Activated CD4-positive, alpha-beta T cell treated with anti-CD3 and anti-CD28 coated beads, Interleukin-2, amount 50 U/mL, for 16 hours (primary cell): ENCODE measurements at regions not wholly inside any gene's neighbourhood (a gene's known extent, or its start where the extent isn't known, plus 50 kb on each side); places are given as distances from the start of the nearest gene placed in this dataset.

Experiments used
- DNase-seq: peaks from one replicate; pipeline ENCODE4 v3.0.0-alpha.2; 2020

DNA sequence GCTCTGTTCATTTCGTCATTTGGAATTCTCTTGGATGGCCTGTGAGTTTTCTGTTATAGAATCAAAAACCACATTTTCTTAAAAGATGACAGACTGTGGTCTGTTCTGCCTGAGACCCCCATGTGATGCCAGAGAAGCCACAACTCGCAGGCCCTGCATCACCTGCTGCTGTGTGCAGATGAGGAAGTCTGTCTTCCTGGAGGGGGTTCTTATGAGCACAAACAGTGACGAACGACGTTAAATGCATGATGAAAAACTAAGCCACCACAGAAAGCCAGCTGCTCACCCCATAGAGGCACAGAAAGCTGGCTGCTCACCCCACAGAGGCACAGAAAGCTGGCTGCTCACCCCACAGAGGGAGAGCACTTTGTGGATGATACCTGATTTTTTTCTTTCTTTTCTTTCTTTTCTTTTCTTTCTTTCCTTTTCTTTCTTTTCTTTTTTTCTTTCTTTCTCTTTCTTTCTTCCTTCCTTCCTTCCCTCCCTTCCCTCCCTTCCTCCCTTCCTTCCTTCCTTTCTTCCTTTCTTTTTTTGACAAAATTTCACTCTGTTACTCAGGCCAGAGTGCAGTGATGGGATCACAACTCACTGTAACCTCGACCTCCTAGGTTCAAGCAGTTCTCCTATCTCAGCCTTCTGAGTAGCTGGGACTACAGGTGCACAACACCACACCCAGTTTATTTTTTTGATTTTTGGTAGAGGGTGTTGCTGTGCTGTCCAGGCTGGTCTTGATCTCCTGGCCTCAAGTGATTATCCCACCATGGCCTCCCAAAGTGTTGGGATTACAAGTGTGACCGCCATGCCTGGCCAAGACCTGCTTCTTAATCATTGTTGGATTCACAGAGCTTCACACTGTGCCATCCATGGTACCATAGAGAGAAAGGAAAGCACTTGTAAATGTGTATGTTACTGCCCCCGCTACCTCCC is 1191.4 kb downstream of the UQCRFS1 start:
- DNase-seq, result no peak

DNA sequence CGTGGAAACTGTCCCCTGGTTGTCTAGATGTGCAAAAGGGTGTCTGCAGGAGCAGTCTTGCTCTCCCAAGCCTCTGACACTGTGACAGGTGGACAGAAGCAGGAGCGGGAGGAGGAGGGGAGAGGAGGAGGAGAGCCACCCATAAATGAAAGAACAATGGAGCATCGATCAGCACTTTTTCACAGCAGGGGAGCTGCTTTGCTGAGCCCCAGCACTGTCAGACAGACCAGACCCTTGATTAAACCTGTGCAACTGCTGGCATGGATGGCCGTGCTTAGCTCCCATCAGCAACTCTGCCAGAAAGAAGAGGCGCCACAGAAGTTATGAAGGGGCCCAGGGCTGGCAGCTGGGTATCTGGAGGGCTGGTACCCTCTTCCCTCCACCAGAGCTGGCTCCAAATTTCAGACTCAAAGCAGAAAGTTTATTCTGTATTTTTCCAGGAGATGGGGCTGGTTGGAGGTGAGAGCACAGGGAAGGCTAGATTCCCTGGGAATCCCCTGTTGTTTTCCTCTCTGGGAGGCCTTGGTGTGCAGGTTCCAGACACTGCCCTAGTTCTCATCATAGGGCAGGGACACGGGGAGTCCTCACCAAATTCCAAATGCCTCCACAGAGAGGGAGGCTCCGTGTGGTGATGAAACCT is 1192.2 kb downstream of the UQCRFS1 start:
- DNase-seq, result no peak

DNA sequence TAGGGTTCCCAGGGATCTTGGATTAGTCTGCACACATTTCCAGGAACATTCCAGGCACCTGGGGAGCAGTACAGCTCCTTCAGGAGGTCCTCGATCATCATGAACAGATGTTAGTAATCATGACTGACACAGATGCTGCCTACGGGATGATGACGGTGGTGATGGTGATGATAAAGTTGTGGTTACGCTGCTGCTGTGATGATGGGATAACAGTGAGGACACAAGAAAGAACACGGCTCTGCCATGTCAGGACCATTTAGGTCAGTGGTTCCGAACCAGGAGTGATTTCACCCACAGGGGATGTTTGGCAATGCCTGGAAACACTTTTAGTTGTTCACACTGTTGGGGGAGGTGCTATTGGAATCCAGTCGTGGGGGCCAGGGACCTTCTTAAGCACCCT is 1193.0 kb downstream of the UQCRFS1 start:
- no peak for DNase-seq

DNA sequence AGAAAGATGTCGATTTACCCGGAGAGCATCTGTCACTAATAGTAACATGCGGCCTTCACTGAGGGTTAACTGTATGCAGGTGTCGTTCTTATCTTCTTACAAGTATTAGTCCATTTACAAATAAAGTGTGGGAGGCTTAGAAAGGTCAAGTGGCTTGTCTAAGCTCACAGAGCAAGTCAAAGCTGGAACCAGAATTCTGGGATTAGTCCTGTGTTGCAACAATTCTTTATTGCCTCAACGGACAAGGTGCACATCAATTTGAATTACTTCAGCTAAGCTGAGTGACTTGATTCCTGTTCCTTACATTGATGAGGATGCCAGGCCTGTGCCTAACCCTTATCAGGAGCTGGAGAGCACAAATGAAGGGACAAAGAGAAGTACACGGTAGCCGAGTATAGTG is 1193.6 kb downstream of the UQCRFS1 start:
- DNase-seq, result no peak

DNA sequence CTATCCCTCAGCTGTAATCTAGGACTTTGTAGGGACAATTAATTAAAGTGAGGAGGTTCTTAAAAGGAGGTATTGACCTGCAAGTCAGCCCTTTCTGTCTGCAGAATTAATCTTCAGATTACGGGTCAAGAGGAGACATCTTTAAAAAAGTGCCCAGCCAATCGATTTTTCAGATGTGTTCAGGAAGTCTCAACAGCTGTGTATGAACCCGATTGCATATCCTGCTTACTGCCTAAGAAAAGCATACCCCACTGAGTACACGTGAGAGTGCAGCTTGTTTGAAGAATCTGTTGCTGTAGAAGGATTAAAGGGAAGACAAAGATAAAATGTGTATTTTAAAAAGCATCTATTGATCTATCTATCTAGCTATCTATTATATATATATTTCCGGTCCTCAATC is 1194.5 kb downstream of the UQCRFS1 start:
- DNase-seq, result no peak

DNA sequence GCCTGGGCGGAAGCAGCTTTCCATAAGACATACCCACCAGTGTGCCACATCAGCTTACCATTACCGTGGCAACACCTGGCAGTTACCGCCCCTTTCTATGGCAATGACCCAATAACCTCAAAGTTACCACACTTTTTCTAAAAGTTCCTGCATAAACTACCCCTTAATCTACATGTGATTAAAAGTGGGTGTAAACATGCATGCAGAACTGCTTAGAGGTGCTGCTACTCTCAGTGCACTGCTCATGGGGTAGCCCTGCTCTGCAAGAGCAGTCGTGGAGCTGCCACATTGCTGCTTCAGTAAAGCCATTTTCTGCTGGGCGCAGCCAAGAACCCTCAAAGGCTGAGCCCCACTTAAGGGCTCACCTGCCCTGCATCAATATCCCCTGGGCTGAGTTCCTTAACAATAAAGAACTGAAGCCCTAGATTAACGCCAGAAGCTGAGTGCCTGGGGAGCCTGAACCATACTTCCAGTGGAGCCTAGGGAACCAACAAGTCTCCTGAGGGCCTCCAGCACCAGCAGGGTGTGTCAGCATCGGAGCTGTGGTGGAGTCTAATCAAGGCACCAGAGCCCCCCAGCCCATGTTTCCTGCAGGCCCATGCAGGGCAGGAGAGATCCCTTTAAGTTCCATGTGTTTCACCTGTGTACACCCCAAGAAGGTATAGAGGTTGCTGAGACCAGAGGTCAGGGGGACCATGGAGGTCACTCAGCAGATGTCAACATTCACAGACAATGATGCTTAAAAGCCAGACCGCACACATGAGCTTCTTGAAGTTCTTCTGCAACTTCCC is 1198.1 kb downstream of the UQCRFS1 start:
- no peak for DNase-seq

DNA sequence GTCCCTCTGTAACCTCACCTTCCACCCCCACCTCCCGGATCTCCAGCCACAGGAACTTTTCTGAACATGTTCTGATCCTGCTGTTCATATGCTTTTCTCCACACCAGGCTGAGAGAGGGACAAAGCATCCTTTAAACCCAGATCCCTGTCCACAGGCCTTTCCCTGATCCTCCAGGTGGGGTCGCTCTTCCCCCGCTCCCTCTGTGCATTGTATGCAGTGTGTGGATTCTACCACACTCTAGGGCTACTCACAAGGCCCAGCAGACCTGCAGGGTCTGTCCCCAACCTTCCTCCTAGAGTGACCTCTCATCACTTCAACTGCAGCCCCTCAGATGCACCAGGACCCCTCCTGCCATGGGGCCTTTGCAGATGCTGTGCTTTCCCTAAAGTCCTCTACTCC is 1200.6 kb downstream of the UQCRFS1 start:
- no peak for DNase-seq

DNA sequence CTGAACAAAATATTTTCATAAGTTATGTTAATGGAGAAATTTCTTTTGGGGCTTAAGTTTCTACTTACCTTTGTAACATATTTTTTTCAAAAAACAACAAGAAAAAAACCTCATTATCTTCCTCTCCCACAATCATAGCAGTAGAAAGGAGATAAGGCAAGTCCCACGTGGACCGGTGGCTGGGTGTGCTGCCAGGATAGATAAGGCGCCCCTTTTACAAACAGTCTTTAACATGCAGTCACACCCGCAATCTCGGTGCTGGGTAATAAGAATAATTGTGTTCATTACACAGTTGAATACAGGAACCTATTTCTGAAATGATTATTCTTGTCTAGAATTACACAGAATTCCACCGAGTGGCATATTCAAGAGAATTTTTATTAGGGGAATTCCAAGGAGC is 1202.3 kb downstream of the UQCRFS1 start:
- DNase-seq, result no peak

DNA sequence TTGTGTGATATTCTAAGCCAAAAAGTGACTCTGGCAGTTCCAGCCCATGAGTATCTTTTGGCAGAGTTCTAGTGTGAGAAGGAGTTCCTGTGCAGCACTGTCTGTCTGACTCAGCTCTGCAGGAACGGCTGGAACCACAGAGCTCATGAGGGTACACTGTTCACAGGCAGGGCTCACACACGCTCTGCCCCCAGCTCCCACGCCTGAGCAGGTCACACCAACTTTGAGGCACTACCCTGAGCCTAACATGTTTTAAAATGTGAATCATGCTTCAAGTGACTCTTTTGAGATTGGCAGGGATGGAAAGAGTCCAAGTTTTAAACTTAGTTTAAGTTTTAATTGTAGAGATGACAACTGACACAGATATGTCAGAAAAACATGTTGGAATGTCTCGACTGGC is 1203.3 kb downstream of the UQCRFS1 start:
- DNase-seq, result no peak

DNA sequence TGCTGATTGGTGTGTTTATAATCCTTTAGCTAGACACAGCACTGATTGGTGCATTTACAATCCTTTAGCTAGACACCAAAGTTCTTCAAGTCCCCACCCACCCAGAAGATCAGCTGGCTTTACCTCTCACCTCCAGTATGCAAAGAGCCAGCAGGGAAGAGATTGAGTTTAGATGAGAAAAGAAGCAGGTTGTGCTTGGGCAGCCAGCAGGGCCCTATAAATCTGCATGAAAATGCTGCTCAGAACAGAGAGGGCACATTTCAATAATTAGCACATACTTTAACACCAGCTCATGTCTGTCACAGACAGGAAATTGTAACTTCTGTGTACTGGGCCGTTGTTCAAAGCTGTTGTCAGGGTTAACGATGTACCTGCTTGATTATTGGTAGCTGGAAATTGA is 1204.3 kb downstream of the UQCRFS1 start:
- DNase-seq, result no peak

DNA sequence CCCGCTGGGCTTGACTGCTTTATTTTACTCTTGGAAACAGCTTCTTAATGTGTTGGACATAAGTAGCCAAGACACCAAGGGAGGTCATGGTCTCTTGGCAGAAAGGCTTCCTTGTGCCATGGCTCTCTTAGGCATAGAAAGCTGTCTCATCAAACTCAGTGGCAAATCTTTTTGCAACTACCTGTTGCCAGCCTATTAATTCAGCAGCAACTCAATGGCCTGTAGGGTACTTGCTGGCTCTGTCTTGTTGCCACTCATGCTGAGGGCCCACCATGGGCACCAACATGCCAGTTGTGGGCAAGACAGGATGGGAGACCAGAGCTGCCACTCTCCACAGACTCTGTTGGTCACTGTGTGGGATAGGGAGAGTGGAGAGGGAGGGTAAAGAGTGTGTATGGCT is 1209.4 kb downstream of the UQCRFS1 start:
- no peak for DNase-seq

DNA sequence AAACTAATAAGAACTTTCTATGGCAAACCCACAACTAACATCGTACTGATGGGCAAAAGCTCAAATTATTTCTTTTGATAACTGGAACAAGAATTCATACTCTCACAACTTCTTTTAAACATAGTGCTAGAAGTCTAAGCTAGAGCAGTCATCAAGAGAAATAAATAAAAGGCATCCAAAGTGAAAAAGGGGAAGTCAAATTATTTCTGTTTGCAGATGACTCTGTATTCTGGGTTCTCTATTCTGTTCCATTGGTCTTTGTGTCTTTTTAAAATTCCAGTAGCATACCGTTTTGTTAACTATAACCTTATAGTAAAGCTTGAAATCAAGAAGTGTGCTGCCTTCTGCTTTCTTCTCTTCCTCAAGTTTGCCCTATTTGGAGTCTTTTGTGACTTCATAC is 1215.9 kb downstream of the UQCRFS1 start:
- DNase-seq, result no peak

DNA sequence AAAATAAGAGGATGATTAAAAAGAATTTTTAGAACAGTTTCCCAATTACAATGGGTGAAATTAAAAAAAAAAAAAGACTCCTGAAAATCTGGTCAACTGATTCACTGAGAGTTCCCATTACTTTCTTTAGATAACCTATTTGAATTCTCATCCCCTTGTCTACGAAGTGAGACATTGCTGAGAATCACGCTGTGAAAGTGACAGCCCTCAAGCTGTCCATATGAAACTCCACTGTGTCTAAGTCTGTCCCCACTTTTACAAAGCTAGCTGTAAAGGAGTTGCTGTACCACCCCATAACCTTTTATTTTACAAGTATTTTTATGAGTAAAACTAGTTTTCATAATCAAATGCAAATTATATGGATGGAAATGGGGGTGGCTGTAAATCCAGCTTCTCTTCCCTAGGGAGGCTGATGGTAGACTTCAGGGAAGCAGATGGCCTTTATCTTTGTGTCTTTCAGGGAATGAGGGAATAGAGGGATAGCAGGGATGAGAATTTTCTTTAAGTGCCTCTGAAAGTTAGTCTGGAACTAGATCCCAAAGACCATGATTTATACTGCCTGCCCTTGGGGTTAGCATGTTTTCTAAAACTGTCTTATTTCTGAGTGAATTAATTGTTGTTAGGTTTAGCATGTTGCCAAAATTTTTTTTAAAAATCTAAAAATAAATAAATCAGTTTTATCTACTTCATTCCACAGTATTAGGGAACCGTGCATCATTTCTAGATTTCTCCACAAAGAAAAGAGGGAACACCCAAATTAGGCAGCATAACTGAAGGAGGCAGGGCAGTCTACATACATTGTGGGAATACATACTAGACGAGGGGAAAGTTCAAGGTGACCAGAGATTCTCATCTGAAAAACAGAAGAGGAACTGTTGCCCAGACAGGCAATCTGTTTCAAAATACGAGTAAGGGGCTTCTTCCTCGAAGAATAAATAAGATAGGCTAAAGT is 1219.1 kb downstream of the UQCRFS1 start:
- no peak for DNase-seq

DNA sequence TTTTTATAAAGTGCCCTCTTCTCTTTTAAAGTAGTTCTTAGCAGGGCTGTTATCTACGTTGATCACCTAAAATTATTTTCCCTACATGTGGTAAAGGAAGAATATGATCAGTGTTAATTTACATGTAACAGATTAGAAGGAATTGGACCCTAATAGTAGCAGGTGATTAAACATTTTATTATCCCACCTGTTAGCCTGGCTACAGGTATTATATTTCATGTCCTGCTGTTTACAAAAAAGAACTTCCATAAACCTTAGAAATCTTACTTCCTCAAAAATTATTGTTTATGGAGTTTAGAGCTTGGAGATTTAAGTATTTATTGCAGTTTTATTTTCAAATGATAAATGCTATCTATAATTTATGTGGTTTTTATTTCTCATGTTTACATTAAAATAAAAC is 1226.7 kb downstream of the UQCRFS1 start:
- DNase-seq, result no peak

DNA sequence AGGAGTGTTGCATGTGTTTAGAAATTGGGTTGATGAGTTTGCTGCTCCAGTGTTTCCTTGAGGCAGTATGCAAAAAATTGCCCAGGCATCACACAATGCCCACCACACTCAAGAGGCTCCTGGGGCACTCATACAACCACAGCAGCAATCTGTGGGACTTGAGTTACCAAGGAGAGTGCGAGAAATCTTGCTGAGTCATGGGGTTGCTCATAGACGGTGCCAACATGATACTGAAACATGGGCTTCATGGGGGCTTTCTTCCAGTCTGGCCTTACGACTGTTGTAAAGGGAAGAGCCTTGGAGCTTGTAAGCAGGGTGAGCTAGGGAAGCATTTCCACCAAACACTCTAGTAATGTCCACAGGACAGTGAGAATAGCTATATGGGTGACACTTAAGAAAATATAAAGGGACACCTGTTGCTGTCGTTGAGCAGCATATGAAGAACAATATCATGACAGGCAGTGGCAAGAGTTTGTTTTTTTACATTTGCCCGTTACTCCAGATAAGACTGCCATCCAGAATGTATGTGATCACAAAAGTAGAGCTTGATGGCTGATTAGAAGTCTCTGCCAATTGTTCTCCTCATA is 1237.4 kb downstream of the UQCRFS1 start:
- DNase-seq, result no peak

DNA sequence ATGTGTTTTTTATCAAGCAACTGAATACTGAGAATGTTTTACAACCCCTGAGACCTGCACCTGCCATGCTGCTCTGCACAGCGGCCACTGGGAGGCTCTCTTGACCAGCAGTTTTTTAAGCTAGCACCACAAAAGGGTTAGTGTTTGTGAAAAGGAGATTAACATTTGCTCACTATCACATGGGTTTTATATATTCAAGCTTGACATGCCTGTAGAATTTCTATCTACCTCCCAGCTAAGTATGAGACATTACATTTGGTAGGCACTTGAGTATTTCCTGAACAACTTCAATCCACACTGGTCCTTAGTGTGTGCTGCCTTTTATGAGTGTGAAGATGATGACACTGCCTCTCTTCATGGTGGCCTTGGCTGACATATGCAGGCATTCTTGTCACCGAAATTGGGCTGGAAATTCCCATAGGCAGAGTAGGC is 1238.9 kb downstream of the UQCRFS1 start:
- DNase-seq, result no peak

DNA sequence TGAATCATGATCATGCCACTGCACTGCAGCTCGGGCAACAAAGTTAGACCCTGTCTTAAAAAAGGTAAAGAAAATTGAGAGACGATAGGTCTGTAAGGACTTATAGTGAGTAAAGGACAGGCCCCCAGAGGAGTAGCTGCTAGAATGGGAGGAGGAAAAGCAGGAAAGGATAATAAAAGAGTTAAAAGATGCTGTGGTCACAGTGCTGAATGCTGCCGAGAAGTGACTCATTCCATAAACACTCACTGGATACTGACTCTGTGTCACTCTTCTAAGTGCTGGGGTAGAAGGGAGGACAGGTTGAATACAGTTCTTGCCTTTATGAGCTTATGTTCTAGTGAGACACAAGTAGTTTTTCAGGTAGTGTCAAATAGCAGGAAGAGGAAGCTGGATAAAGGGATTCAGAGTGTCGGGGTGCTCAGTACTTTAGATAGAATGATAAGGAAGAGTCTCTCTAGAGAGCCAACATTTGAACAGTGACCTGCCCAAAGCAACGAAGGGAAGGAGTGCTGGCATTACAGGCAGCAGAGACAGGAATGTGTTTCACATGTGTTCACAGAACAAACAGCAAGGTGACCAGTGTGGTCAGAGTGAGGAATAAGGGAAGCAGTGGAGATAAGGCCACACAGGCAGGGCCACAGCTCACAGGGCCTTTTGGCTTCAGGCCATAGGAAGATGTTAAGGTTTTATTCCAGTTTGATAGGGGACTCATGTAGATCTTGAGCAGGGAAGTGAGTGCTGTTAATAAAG is 1240.5 kb downstream of the UQCRFS1 start:
- no peak for DNase-seq

DNA sequence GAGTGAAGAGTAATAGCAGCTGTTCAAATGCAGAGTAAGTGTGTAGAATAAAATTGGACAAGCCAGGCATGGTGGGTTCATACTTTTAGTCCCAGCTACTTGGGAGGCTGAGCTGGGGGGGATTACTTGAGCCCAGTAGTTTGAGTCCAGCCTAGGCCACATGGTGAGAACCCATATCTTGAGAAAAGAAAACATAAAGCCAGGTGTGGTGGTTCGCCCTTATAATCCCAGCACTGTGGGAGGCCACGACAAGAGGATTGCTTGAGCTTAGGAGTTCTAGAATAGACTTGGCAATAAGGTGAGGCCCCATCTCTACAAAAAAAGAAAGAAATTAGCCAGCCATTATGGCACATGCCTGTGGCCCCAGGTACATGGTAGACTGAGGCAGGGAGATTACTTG is 1241.1 kb downstream of the UQCRFS1 start:
- no peak for DNase-seq

DNA sequence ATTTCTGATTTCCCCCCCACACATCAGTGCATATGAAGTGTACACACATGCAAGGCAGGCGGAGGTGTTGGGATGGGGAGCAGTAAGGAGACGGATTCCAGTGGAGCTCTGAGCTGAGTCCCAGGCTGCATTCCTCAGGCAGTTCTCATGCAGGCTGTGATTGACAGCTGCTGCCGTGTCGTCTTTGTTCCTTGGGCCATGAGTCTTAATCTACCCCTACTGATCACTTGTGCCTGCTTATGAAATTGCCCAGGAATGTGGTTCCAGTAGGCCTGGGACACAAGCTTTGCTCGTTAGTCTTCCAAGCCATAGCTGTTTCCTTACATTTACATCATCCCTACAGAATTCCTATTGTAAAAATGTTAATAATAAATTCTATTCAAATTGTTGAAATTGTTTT is 1241.9 kb downstream of the UQCRFS1 start:
- DNase-seq, result no peak

DNA sequence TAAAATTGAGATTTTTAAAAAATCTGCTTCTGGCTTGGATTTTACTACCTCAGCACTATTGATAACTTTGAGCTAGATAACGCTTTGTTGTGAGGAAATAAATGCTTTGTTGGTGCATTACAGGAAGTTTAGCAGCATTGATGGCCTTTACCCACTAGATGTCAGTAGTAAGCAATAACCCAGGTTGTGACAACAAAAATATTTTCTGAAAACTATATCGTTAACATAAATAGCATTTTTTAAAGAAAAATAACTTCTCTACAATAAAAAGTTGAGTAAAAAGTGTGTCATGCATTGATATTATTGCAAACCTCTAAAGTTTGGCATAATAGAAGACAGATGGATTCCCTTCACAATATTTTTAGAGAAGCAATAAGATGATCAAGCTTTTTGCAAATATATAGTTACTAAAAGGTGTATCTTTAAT is 1246.5 kb downstream of the UQCRFS1 start:
- peak; percentile 2 for DNase-seq

DNA sequence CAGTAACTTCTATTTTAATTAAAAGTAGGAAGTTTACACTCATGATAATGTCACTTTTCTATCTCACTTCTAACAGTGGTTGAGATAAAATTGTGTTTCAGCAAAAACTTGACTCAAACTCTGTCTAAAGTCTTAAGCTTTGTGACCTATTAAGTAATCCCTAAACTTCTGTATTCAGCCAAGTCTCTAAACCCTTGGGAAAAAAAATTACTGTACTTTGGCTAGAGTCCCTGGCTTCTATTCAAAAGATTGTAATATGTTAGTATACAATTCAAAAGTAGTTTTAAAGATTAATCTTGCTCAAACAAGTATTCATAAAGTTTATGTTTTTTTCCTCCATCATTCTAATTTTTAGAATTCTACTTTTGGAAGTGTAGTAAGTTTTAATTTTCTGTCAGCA is 1248.8 kb downstream of the UQCRFS1 start:
- DNase-seq, result no peak
